Kidney (tissue), 13 donors: ENCODE measurements at regions not wholly inside any gene's neighbourhood (a gene's known extent, or its start where the extent isn't known, plus 50 kb on each side); places are given as distances from the start of the nearest gene placed in this dataset.

Source experiments
- DNase-seq, 5 donors: peaks; one replicate each; pipeline ENCODE4 v3.0.0-alpha.2; 2013 to 2020
- FAIRE-seq: peaks from 2 replicates; lab custom pipeline; 2012; peaks lifted over from hg19 to GRCh38; lab: Jason Lieb, UNC
- H3K27ac ChIP-seq, 2 donors: one replicate each; pipeline ENCODE4 v1.7.0; 2013; ENCODE audit warnings: low read depth in 2 of 2, low read length in 2 of 2, inconsistent platforms in 1 of 2
- H3K27me3 ChIP-seq: one replicate; pipeline ENCODE4 v1.7.1; 2013; ENCODE audit warnings: low read length, inconsistent platforms; ENCODE audit not compliant: control insufficient read depth, insufficient read depth
- H3K36me3 ChIP-seq, 3 donors: one replicate each; pipeline versions ENCODE4 v1.7.0 to v1.7.1; 2013; ENCODE audit warnings: low read length in 3 of 3, control low read depth in 1 of 3, inconsistent platforms in 1 of 3; ENCODE audit not compliant: insufficient read depth in 3 of 3, control insufficient read depth in 2 of 3
- H3K4me1 ChIP-seq, 3 donors: one replicate each; pipeline versions ENCODE4 v1.7.0 to v1.7.1; 2013; ENCODE audit warnings: low read length in 3 of 3, inconsistent platforms in 1 of 3, low read depth in 1 of 3; ENCODE audit not compliant: control insufficient read depth in 2 of 3, insufficient read depth in 2 of 3
- H3K4me3 ChIP-seq, 3 donors: one replicate each; pipeline versions ENCODE4 v1.7.0 to v1.8.1; 2013; ENCODE audit warnings: low read length in 3 of 3, control low read depth in 1 of 3, inconsistent platforms in 1 of 3
- H3K9ac ChIP-seq, 3 donors: one replicate each; pipeline versions ENCODE4 v1.7.0 to v1.7.1; 2013; ENCODE audit warnings: low read length in 3 of 3, control low read depth in 1 of 3, inconsistent platforms in 1 of 3
- H3K9me3 ChIP-seq, 3 donors: one replicate each; pipeline versions ENCODE4 v1.7.0 to v1.7.1; 2013; ENCODE audit warnings: low read length in 3 of 3, control low read depth in 1 of 3, inconsistent platforms in 1 of 3; ENCODE audit not compliant: control insufficient read depth in 2 of 3, insufficient read depth in 1 of 3
- CTCF ChIP-seq: IDR thresholded peaks from 3 replicates; pipeline ENCODE4 v1.5.1; 2012; ENCODE audit warnings: mild to moderate bottlenecking, moderate library complexity, borderline replicate concordance; ENCODE audit not compliant: insufficient read depth; ENCODE audit errors: extremely low read depth
- intact Hi-C: fragments of 100-400 bp; cut with DNase I; formaldehyde crosslinking; loops from one replicate; pipeline ENCODE4 v1.11.1; 2022
- donor health status: control.
- donor health status: control.
- donor health status: control.
- donor health status: control.
- donor health status: control.
- donor health status: DM: yes; HTN: yes; CAD: no.
- donor health status: Normal renal cell carcinoma (clear cell type).

GRCh38 chrX:125940985-125941384 lies 225.1 kb downstream of the DCAF12L2 start:
- DNase-seq (no peak), FAIRE-seq (no peak)
- H3K4me1 ChIP-seq: no peaks in the 10 kb centered on the region
- no peaks in the 10 kb centered on the region for H3K27me3 ChIP-seq
- no peak overlapping the region for H3K27ac ChIP-seq
- H3K4me3 ChIP-seq: no peak overlapping the region
- H3K36me3 ChIP-seq: no peaks in the 10 kb centered on the region
- H3K9me3 ChIP-seq: no peaks in the 10 kb centered on the region
- intact Hi-C loops: no loop called here
- H3K9ac ChIP-seq: no peak overlapping the region
- TF ChIP-seq CTCF: no peak

GRCh38 chrX:125947501-125947900 lies 218.6 kb downstream of the DCAF12L2 start:
- Histone ChIP-seq H3K27me3 (no peaks in the 10 kb centered on the region), H3K4me1 (no peaks in the 10 kb centered on the region), H3K9ac (no peak overlapping the region), H3K9me3 (no peaks in the 10 kb centered on the region), H3K36me3 (no peaks in the 10 kb centered on the region), H3K27ac (no peak overlapping the region), H3K4me3 (no peak overlapping the region)
- DNase-seq (no peak), FAIRE-seq (no peak)
- intact Hi-C loops: no loop called here
- TF ChIP-seq CTCF: no peak

- no peak for TF ChIP-seq CTCF
- DNase-seq (no peak), FAIRE-seq (no peak)
- Histone ChIP-seq H3K4me1 (no peaks in the 10 kb centered on the region), H3K9ac (no peak overlapping the region), H3K27ac (no peak overlapping the region), H3K27me3 (no peaks in the 10 kb centered on the region), H3K4me3 (no peak overlapping the region), H3K9me3 (no peaks in the 10 kb centered on the region), H3K36me3 (no peaks in the 10 kb centered on the region)
- intact Hi-C loops: no loop called here
Measured at GRCh38 chrX:125952973-125953372, 213.1 kb downstream of the DCAF12L2 start.

GRCh38 chrX:125953814-125954213 lies 212.3 kb downstream of the DCAF12L2 start:
- no peak for TF ChIP-seq CTCF
- intact Hi-C loops: no loop called here
- H3K9ac ChIP-seq: no peak overlapping the region
- H3K27ac ChIP-seq: no peak overlapping the region
- H3K27me3 ChIP-seq: no peaks in the 10 kb centered on the region
- no peak overlapping the region for H3K4me3 ChIP-seq
- H3K36me3 ChIP-seq: no peaks in the 10 kb centered on the region
- FAIRE-seq (no peak), DNase-seq (peak in 2 of 5 donors; percentile 37 to 63)
- H3K9me3 ChIP-seq: no peaks in the 10 kb centered on the region
- H3K4me1 ChIP-seq: no peaks in the 10 kb centered on the region
